GM19240 (cell line): ENCODE measurements at regions not wholly inside any gene's neighbourhood (a gene's known extent, or its start where the extent isn't known, plus 50 kb on each side); places are given as distances from the start of the nearest gene placed in this dataset.
"Not testable (repeated sequence)": the region's sequence is repeated elsewhere in the genome, so short reads cannot be mapped to it uniquely, and the experiment has no call there.

ENCODE experiments used
- DNase-seq: peaks from one replicate; pipeline ENCODE4 v3.0.0; 2011; ENCODE audit warnings: low spot score; ENCODE audit not compliant: insufficient read length

DNA sequence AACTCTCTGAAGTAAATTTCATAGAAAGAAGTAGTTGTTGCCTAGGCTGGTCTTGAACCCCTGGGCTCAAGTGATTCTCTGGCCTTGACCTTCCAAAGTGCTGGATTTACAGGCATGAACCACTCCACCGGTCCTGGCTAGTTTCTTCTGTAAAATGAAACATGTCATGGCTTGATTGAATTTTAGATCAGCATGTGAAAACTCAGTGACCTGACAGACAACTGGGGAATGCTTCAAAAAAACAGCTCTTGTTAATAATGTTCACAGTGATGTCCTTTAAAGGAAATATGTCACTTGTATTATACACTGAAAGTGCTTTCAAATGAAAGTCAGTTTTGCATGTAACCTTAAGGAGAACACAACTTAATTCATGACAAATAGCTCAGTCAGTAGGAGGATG lies 118.2 kb downstream of the KLF5 start:
- DNase-seq = no peak

DNA sequence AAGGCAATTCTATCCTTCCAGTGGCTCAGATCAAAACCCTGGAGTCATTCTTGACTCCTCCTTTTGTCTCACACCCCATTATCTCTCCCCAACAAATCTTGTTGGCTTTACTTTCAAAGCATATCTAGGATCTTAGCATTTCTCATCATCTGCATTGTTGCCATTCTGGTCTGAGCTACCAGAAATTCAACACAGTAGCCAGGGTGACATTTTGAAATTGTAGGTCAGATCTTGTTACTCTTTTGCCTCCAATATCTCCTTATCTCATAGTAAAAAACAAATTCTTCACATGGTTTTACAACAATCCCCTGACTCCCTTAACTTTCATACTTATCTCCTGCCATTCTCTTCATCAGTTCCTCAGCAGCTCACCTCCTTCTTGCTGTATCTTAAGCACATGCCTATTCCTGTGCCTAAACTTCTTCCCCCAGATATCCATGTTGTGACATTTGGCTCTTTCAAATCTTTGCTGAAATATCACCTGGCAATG lies 115.8 kb downstream of the KLF5 start:
- DNase-seq = no peak

DNA sequence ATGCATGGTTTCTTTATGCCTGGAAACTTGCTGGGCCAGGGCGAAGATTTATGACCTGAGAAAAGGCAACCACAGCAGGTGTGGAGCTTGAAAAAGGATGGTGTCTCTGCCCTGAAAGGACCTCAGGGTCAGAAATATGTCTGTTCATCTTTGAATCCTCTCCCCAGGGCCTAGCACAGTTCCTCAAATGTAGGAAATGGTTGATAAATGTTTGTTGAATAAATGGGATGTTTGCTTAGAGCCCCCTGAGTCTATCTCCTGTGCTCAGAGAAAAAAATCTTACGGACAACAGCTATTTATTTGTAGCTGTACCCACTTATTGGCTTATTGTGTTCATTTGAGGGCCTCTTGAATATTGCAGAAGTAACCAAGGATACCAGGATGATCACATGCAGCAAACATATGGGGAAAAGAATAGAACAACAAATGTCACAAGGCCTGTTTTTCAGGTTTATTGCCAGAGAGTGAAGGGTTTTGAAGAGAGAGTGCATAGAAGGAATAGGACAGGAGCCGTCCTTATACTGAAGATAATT lies 114.5 kb downstream of the KLF5 start:
- no peak for DNase-seq

DNA sequence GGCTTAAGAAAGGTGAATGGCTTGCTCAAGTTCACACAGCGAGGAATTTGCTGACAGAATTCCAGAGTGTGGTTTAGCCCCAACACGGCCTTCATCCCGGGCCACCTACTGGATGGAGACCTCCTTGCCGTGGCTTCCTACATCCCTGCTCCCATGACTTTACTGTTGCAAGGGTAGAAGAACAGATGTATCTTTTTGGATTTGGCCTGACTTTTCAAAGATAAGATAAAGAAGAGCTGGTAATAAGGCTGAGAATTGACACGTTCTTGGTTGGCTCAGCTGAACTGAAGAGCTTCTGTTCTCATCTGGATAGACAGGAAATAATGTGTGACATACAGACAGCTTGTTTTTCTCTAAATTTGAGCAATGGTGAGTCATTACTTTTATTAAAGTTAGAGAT lies 113.1 kb downstream of the KLF5 start:
- no peak for DNase-seq

DNA sequence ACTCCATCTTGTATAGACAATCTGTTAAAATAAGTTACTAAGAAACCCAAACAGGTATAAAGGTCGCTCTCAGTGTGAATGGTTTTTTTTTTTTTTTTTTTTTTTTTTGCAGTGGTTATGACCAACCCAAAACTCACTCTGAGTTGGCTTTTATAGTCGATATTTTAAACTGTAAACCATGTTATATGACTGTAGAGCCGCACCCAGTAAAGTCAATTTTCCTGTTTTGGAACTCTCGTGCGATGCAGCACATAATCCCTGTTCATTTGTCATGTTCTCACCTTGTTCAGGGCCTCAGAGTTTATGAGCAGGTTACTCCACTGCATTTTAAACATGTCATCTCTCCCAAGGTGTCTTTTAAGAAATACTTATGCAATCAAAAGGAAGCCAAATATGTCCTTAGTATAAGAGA lies 112.5 kb downstream of the KLF5 start:
- DNase-seq = no peak

DNA sequence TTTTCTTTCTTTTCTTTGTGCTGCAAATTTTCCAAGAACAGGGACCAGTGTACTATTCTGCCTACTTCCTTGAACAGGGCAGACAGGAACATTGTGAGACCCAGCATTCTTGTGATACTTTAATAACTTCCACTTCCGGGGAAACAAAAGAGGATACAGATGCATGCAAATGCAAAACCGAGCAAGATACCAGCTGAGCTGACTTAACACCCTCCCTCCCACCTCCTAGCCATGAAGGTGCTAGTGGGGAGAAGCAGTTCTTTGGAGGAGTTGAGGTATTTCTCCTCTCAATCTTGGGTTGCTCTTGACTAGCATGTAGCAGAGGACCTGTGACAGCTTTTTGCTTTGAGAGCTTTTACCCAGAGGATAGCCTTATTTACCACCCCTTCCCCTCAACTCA lies 111.2 kb downstream of the KLF5 start:
- no peak for DNase-seq

DNA sequence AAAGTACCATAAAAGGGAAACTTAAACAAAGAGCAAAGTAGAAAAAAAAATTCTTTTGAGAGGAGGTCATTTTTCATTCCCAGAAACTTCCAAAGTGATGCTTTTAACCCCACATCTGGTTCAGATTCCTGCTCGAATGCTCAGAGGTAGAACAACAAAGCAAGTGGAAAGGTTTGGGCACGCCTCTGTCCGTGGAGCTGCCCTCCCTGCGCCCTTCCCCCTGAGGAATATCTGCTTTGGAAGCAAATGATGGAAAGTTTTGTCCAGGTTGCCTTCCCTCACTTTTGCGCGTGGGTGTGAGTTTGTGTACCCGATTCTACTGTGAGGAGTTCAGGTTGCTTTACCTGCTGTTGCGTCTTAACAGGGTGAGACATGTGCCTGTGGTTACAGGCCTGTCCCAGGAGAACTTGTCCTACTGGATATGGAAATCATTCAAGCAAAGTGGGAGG lies 110.2 kb downstream of the KLF5 start:
- no peak for DNase-seq

DNA sequence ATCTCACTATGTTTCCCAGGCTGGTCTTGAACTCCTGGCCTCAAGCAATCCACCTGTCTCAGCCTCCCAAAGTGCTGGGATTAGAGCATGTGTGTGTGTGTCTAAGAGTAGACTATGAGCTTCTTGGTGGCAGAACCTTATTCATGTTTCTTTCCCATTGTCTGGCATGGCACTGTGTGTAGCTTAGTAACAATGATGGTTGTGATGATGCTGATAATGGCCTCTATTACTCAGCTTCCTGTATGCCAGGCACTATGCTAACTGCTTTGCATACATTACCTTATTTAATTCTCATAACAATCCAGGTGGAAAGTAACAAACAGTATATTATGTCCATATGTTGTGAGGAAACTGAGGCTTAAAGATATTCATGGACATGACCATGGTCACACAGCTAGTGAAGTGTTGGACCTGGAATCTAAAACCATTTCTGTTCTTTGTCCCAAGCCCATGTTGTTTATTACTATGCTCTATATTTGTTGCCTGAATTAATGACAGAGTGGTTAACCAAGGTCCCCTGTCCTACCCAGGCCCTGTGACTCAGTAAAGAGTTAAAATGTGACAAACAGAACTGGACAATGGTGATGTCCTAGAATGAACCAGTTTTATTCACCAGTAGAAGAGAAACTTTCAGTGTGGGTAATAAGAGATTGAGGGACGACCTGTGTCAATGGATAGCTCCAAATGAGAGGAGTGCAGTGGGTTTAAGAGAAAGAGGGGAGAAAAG lies 109.6 kb downstream of the KLF5 start:
- no peak for DNase-seq

DNA sequence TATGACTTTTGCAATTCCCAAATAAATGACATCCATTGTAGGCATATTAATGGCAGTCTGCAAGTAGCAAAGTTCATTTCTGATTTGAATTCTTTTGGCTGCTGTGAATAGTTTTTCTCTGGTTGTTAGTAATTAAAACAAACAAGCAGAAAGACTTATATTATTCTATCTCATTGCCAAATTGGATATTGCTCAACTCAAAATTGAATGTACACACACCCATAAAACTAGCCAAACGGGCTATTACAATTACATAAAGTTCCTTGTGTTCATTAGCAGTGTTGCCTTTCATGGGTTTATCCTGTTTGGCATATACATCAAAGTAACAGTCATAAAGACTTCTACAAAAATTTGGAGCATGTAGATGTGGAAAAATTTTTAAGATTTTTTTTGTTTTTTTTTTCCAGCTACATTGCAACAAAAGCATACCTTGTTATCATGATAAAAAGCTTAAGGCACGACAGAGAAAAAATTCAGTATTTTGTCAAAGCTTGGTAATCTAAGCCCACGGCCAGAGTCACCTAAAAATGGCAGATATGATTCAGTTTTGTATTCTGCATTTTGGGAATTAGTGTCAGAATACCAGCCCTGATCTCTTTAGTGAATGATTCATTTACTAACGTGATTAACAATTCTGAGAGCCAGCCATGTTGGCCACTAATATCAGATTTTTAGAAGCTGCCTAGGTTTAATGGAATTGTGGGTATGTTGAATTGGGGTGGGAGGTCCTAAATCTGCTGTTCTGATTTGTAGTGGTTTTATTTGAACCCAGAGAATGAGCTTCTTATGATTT lies 108.4 kb downstream of the KLF5 start:
- DNase-seq = no peak

DNA sequence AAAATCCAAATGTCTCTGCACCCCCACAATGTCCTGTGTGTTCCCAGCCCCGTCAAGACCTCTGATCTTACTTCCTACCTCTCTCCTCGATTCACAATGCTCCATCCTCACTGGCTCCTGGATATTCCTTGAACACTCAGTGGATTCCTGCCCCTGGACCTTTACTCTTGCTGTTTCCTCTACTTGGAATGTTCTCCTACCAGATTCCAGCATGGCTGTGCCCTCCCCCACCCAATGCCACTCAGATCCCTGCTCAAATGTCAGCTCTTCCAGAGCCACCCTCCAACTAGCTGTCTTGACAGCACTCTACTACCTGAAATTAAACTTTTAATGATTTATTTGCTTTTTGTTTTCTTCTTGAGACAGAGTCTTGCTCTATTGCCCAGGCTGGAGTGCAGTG lies 107.4 kb downstream of the KLF5 start:
- DNase-seq = no peak

DNA sequence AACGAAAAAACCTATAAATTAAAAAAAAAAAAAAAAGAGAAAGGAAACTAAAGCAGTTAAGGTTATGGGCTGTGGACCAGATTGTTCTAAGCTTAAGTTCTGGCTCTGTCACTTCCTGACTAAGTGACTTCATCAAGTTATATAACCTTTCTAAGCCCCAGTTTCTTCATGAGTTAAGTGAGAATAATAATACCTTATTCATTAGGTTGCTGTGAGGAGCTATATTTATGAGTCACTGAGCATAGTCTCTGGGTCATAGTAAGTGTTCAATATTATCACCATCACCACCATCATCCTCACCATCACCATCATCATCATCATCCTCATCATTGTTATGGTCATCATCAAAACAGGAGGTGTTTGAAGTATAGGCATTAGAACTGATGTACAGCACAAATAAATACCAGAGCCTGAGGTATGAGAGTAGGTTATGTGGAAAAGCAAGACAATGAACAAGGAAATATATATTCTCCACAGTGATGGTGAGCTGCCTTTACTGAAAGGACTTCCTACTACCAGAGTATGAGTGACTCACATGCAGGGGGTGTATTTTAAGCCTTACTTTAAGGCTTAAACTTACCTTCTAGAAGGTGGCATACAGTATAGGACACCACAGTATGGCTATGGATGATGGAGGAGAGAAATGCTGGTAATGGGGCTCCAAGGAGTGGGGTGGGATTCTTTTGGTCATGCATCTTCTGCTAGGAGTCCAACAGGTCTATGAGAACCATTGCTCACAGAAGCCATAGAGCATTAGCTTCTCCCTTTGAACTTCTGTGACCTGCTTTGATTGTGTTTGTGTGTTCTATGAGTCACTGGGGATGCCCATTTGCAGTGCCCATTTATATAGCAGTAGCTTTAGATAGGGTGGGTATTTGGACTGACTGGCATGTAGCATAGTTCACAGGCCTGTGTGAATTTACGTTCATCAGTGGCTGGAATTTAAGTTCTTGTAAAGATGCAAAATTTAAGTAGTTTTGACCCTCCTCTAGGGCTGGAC lies 104.4 kb downstream of the KLF5 start:
- DNase-seq = no peak

DNA sequence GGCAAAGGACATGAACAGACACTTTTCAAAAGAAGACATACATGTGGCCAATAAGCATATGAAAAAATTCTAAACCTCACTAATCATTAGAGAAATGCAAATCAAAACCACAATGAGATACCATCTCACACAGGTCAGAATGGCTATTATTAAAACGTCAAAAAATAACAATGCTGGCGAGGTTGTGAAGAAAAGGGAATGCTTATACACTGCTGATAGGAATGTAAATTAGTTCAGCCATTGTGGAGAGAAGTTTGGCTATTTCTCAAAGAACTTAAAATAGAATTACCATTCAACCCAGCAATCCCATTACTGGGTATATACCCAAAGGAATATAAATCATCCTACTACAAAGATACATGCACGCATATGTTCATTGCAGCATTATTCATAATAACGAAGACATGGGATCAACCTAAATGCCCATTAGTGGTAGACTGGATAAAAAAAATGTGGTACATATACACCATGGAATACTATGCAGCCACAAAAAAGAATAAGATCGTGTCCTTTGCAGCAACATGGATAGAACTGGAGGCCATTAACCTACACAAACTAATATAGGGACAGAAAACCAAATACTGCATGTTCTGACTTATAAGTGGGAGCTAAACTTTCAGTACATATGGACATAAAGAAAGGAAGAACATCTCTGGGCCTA lies 101.7 kb downstream of the KLF5 start:
- DNase-seq = not testable (repeated sequence)

DNA sequence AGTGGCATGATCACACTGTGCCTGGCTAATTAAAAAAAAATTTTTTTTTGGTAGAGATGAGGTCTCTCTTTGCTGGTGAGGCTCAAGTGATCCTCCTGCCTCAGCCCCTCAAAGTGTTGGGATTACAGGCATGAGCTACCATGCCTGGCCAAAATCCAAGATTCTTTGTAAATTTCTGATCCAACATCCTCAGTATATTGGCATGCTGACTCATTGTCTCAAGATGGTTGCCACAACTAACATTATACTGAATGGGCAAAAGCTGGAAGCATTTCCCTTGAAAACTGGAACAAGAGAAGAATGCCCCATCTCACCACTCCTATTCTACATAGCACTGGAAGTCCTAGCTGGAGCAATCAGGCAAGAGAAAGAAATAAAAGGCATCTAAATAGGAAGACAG lies 100.0 kb downstream of the KLF5 start:
- DNase-seq = no peak

DNA sequence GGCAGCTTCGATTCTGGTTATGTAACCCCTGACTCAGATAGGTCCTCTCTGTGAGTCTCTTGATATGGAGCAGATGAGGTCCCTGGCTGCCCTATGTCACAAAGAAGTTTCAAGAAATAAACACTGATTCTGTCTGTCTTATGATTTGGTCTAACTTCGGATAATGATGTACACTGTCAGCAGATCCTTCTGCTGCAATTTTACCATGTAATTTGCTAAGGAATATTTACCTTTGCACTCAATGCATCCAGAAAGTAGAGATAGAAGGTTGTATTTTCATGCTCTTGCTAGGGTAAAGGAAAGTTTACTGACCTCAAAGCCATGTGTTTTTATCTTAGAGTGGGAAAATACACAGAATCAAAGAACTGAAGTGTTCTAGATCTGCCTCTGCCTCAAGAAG lies 98.2 kb downstream of the KLF5 start:
- DNase-seq = no peak

DNA sequence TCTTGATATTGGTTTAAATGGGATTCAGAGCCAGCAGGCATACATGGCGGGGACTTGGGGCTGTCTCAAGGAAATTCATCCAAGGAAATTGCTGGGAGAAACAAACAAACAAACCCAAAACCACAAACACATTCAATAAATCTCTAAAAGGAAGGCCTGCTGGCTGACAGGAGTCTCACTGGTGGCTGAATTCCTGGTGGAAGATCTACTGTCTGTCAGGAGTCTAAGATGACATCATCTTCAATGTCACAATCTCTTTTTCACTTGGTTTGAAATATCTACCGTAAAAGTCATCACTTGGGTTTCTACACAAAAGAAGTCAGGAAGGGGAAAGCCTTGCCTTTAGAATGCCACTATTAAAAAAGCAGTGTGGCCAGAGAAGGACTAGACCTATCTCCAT lies 87.9 kb downstream of the KLF5 start:
- DNase-seq = no peak

DNA sequence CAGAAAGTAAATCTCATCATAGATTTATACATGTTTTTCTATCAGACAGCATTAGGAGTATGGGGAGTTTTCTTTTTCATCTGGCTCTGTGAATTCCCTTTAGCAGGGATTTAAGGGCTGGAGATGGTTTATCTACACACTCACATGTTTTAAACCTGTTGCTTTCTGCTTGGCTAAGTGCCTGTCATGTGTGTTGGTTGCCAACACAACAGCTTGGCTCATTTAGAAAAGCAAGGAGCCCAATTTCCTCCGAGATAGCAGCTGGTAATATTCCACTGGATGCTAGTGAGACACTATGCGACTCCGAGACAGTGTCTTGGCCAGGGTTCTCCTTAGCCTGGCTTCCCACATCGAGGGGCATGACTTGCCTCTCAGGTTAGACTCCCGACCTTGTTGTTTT lies 83.3 kb downstream of the KLF5 start:
- no peak for DNase-seq

DNA sequence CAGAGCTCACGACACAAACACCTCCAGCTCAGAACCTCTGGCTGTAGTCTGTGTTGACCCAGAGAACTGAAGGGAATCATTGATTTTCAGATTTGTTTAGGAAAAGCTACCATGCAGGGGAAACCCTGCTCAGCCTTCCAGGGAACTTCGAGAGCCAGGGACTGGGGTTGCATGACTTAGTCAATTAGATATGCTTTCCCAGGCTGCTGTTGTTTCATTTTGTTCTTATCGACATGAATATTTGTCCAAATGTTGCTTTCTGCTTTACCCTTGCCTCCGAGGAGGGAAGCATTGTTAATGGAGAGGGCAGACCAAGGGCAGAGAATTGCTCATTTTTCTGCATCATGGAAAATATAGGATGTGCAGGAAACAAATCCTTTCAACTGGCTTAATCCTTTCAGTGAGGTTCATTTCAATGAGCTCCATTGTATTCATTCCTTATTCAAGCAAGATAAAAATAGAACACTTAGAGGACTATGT lies 82.5 kb downstream of the KLF5 start:
- no peak for DNase-seq

DNA sequence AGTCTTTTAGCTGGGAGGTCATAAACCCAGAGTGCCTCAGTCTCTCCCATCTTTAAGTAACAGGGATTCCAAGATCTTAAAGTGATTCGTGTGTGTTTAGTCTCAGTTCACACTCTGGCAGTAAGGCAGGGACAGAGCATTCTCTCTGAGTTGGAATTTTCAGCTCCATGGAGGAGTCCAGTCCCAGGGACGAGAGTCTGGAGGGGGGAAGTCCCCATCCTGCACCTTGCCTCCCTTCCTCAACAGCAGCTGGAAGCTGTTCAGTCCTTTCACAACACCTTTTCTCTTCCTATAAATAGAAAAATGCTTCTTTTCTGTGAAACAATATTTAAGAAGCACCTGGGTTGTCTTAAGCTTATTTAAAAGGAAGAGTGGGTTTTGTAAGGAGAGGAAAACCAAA lies 82.0 kb downstream of the KLF5 start:
- no peak for DNase-seq

DNA sequence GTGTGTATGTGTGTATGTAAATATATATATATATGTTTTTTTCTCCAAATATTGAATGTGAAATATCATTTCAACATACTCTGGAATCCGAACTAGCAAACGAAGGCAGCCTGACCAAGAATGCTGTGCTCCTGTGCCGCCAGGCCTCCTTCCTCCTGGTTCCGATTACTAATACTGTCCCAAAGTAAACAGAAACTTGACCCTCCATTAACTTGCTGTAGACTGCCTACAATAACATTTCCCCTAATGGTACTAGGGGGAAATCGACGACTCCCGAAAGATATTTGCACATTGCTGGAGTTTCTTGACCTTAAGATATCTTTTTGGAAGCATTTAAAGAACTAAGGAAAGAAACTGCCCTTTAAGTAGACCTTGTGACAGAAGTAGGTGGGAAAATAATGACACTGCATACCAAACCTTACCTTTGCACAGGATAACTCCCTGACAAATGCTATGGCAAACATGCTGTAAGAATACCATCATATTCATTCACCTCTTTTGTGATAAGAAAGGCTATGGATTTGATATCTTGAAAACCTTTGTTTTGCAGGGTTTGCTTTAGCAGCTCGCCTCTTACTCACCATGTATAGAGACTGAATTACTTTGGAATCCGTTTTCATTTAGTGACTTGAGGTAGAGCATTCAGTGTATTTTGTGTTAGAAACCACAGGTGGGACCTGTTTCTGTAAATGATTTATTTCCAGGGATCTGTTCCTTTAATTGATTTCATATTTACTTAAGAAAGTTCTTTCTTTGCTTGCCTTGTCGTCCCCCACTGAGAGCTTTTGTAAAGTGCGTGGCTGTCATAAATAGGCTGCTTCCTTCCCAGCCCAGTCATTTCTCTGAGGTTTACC lies 80.1 kb downstream of the KLF5 start:
- no peak for DNase-seq

DNA sequence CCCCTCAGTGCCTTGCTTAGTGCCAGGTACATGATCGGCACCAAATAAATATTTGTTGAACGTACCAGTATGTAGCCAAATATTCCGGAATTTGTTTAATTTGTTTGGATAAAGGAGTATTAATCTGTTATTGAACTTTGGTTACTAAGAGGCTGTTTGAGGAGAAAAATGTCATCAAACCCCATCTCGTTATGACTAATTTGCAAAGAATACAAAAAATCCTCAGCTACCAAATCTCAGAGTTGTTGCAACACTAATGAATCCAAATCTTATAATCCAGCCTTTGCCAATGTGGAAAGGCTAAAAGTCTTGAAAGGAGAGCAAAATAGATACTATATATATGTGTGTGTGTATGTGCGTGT lies 79.5 kb downstream of the KLF5 start:
- no peak for DNase-seq
